IMR-90 (cell line): ENCODE measurements at regions not wholly inside any gene's neighbourhood (a gene's known extent, or its start where the extent isn't known, plus 50 kb on each side); places are given as distances from the start of the nearest gene placed in this dataset.

ENCODE experiments used
- ATAC-seq: fragments of 200-7000 bp; cut with Tn5 transposase; 2 replicates; pipeline ENCODE4 v1.9.1; 2020; ENCODE audit warnings: low read depth, mild to moderate bottlenecking, moderate library complexity
- BruUV-seq: library from RNA; stranded (reverse); fragments of 400-500 nt; replicated peaks from 2 replicates; lab custom pipeline; 2021; lab: Mats Ljungman, UMichigan
- CTCF ChIA-PET: fragments of 300-600 bp; formaldehyde crosslinking; extraction: SDS; loops from one replicate; lab custom pipeline; 2021; ENCODE audit warnings: antibody characterized with exemption; lab: Yijun Ruan, JAX
- POLR2A ChIA-PET: fragments of 300-600 bp; sonication (Branson Sonifier 250); formaldehyde crosslinking; loops from one replicate; lab custom pipeline; 2022; ENCODE audit warnings: antibody characterized with exemption; ENCODE audit not compliant: unreplicated experiment; lab: Charles Lee
- DNase-seq: peaks from one replicate; pipeline ENCODE4 v3.0.0; 2013
- H2AFZ ChIP-seq: replicated peaks from 2 replicates; pipeline ENCODE3; 2013; ENCODE audit warnings: low read length, mild to moderate bottlenecking; ENCODE audit not compliant: poor library complexity
- H2AK5ac ChIP-seq: 2 replicates; pipeline ENCODE4 v1.6.1; 2013; ENCODE audit warnings: low read depth, low read length, inconsistent platforms
- H2AK9ac ChIP-seq: replicated peaks from 2 replicates; pipeline ENCODE3; 2013; ENCODE audit warnings: mild to moderate bottlenecking, low read depth, low read length, moderate library complexity; ENCODE audit not compliant: poor library complexity
- H2BK120ac ChIP-seq: 2 replicates; pipeline ENCODE4 v1.6.1; 2013; ENCODE audit warnings: low read depth, low read length, inconsistent platforms
- H2BK15ac ChIP-seq: 3 replicates; pipeline ENCODE4 v1.6.1; 2013; ENCODE audit warnings: low read depth, low read length, inconsistent platforms
- H2BK20ac ChIP-seq: 2 replicates; pipeline ENCODE4 v1.6.1; 2013; ENCODE audit warnings: low read depth, mild to moderate bottlenecking, inconsistent platforms, low read length, moderate library complexity
- H2BK5ac ChIP-seq: 2 replicates; pipeline ENCODE4 v1.6.1; 2013; ENCODE audit warnings: mild to moderate bottlenecking, low read depth, low read length, inconsistent platforms; ENCODE audit not compliant: poor library complexity, severe bottlenecking
- H3K14ac ChIP-seq: replicated peaks from 2 replicates; pipeline ENCODE4 v1.6.1; 2013; ENCODE audit warnings: low read depth, low read length, inconsistent platforms
- H3K18ac ChIP-seq: 2 replicates; pipeline ENCODE4 v1.6.1; 2013; ENCODE audit warnings: low read depth, low read length, control low read depth
- H3K23ac ChIP-seq: 2 replicates; pipeline ENCODE4 v1.6.1; 2013; ENCODE audit warnings: low read depth, low read length, inconsistent platforms
- H3K27ac ChIP-seq: 2 replicates; pipeline ENCODE4 v1.5.1; 2013; ENCODE audit warnings: mild to moderate bottlenecking, control low read depth, low read length; ENCODE audit not compliant: insufficient read depth
- H3K27me3 ChIP-seq: 2 replicates; pipeline ENCODE4 v1.6.1; 2013; ENCODE audit warnings: low read length; ENCODE audit not compliant: control insufficient read depth, insufficient read depth
- H3K36me3 ChIP-seq: 2 replicates; pipeline ENCODE4 v1.6.1; 2013; ENCODE audit warnings: low read length, mixed read lengths; ENCODE audit not compliant: control insufficient read depth, insufficient read depth
- H3K4ac ChIP-seq: 2 replicates; pipeline ENCODE4 v1.6.1; 2013; ENCODE audit warnings: low read depth, low read length, inconsistent platforms
- H3K4me1 ChIP-seq: 2 replicates; pipeline ENCODE4 v1.6.1; 2013; ENCODE audit warnings: low read length, mixed read lengths; ENCODE audit not compliant: control insufficient read depth, insufficient read depth
- H3K4me2 ChIP-seq: 2 replicates; pipeline ENCODE4 v1.6.1; 2013; ENCODE audit warnings: low read depth, mild to moderate bottlenecking, control low read depth, low read length, moderate library complexity
- H3K4me3 ChIP-seq: 2 replicates; pipeline ENCODE4 v1.5.1; 2013; ENCODE audit warnings: low read depth, mild to moderate bottlenecking, control low read depth, low read length, moderate library complexity; ENCODE audit not compliant: insufficient read depth
- H3K56ac ChIP-seq: 2 replicates; pipeline ENCODE4 v1.6.1; 2013; ENCODE audit warnings: low read length, inconsistent platforms; ENCODE audit not compliant: insufficient read depth; ENCODE audit errors: extremely low read depth
- H3K79me1 ChIP-seq, 2 experiments: 2 replicates each; pipeline ENCODE4 v1.6.1; 2013; ENCODE audit warnings: low read length in 2 of 2, inconsistent platforms in 1 of 2, low read depth in 1 of 2
- H3K9ac ChIP-seq: 2 replicates; pipeline ENCODE4 v1.6.1; 2013; ENCODE audit warnings: low read depth, low read length, control low read depth
- H3K9me1 ChIP-seq: 2 replicates; pipeline ENCODE4 v1.6.1; 2013; ENCODE audit warnings: low read length, inconsistent platforms; ENCODE audit not compliant: insufficient read depth
- H3K9me3 ChIP-seq: 2 replicates; pipeline ENCODE4 v1.6.1; 2013; ENCODE audit warnings: low read length; ENCODE audit not compliant: control insufficient read depth, insufficient read depth
- H4K20me1 ChIP-seq: 2 replicates; pipeline ENCODE4 v1.6.1; 2013; ENCODE audit warnings: low read length, inconsistent platforms; ENCODE audit not compliant: insufficient read depth
- H4K5ac ChIP-seq: 2 replicates; pipeline ENCODE4 v1.6.1; 2013; ENCODE audit warnings: mild to moderate bottlenecking, low read depth, low read length, control low read depth
- H4K8ac ChIP-seq, 2 experiments: 2 replicates each; pipeline ENCODE4 v1.6.1; 2013; ENCODE audit warnings: low read depth in 2 of 2, low read length in 2 of 2, control low read depth in 1 of 2, inconsistent platforms in 1 of 2
- H4K91ac ChIP-seq: 2 replicates; pipeline ENCODE4 v1.6.1; 2013; ENCODE audit warnings: low read depth, low read length, inconsistent platforms; ENCODE audit not compliant: insufficient read depth
- BHLHE40 ChIP-seq: fragments of 150-350 bp; IDR thresholded peaks from 2 replicates; pipeline ENCODE4 v1.6.1; 2016; ENCODE audit warnings: mild to moderate bottlenecking, low read depth, low read length
- CEBPB ChIP-seq: IDR thresholded peaks from 2 replicates; pipeline ENCODE4 v1.6.1; 2012; ENCODE audit warnings: low read depth, low read length, improper control_type of control experiment
- CHD1 ChIP-seq: IDR thresholded peaks from 2 replicates; pipeline ENCODE4 v1.6.1; 2012; ENCODE audit warnings: low read depth, low read length, improper control_type of control experiment
- FOS ChIP-seq: fragments of 150-350 bp; IDR thresholded peaks from 2 replicates; pipeline ENCODE4 v1.6.1; 2016; ENCODE audit warnings: low read depth, low read length
- MAFK ChIP-seq: IDR thresholded peaks from 2 replicates; pipeline ENCODE4 v1.6.1; 2012; ENCODE audit warnings: low read depth, low read length, improper control_type of control experiment
- MAZ ChIP-seq: IDR thresholded peaks from 2 replicates; pipeline ENCODE4 v1.6.1; 2012; ENCODE audit warnings: low read depth, mild to moderate bottlenecking, low read length, improper control_type of control experiment, moderate library complexity, borderline replicate concordance
- MXI1 ChIP-seq: IDR thresholded peaks from 2 replicates; pipeline ENCODE4 v1.6.1; 2012; ENCODE audit warnings: low read depth, mild to moderate bottlenecking, low read length, moderate library complexity, borderline replicate concordance
- POLR2A ChIP-seq: IDR thresholded peaks from 2 replicates; pipeline ENCODE4 v1.6.1; 2012; ENCODE audit warnings: mild to moderate bottlenecking, low read depth, low read length
- RAD21 ChIP-seq: IDR thresholded peaks from 2 replicates; pipeline ENCODE4 v1.6.1; 2012; ENCODE audit warnings: low read length, improper control_type of control experiment
- RCOR1 ChIP-seq: IDR thresholded peaks from 2 replicates; pipeline ENCODE4 v1.6.1; 2012; ENCODE audit warnings: mild to moderate bottlenecking, low read length, improper control_type of control experiment; ENCODE audit not compliant: insufficient replicate concordance
- RFX5 ChIP-seq: IDR thresholded peaks from 2 replicates; pipeline ENCODE4 v1.8.0; 2012; ENCODE audit warnings: low read depth, mild to moderate bottlenecking, low read length, moderate library complexity
- SMC3 ChIP-seq: fragments of 150-350 bp; IDR thresholded peaks from 2 replicates; pipeline ENCODE4 v1.6.1; 2016; ENCODE audit warnings: low read depth, mild to moderate bottlenecking, antibody characterized with exemption, low read length, moderate library complexity
- WGBS, 2 experiments: methylation state at CpG; one replicate each; pipeline versions ENCODE4 v1.1.5 to v1.1.7; 2013; ENCODE audit warnings: missing lambda C conversion rate in 2 of 2; ENCODE audit not compliant: insufficient read length in 1 of 2; ENCODE audit errors: extremely low coverage in 2 of 2; 5-methylcytosine and 5-hydroxymethylcytosine counted together
- dilution Hi-C: fragments of 300-500 bp; cut with HindIII; formaldehyde crosslinking; loops from one replicate; pipeline ENCODE4 v1.14.3; 2018; ENCODE audit warnings: low sequenced_read_pairs; ENCODE audit not compliant: unreplicated experiment
- in situ Hi-C: fragments of 300-500 bp; cut with MboI; formaldehyde crosslinking; loops from 3 replicates; pipeline ENCODE4 v1.14.3; 2019; ENCODE audit warnings: low sequenced_read_pairs, inconsistent platforms, mixed read lengths
- intact Hi-C: fragments of 100-400 bp; cut with micrococcal nuclease; formaldehyde crosslinking; loops from 2 replicates; pipeline ENCODE4 v1.10.0; 2022
- TF ChIP-seq, protein P1 (sequence below): fragments of 150-350 bp; IDR thresholded peaks from 2 replicates; pipeline ENCODE4 v1.6.1; 2017; ENCODE audit warnings: mild to moderate bottlenecking, antibody characterized with exemption, low read length, low read depth

DNA sequence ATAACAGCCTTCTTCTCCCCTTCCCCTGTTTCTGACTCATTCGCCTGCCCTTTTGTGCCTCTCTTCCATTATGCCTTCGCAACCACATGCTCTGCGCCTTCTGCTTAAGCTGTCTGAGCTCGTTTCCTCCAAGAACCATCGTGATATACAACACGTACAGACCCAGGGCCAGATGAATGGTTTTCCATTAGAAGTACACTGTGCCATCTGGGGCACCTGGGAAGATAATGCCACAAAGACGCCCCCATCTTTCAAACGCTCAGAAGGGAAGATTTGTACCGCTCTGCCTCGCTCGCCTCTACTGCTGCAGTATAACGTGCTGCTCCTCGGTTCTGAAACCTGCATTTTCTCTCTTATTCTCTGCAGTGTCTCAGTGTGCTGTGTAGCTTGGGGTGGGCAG, 470.9 kb upstream of the STXBP6 start:
- no peaks in the 10 kb centered on the region for H4K20me1 ChIP-seq
- BruUV-seq = no TSS peak
- WGBS, 2 experiments = 85% methylated on average over 4 of the region's 13 CpGs; no CpG with 5 or more reads in 1 of the 2 experiments
- H3K27ac ChIP-seq = no peak overlapping the region
- CTCF ChIA-PET = no interaction called here
- no peak for TF ChIP-seq MAZ
- TF ChIP-seq SMC3 = no peak
- TF ChIP-seq BHLHE40 = no peak
- no peak for TF ChIP-seq CEBPB
- no peak for TF ChIP-seq RAD21
- TF ChIP-seq, protein P1, sequence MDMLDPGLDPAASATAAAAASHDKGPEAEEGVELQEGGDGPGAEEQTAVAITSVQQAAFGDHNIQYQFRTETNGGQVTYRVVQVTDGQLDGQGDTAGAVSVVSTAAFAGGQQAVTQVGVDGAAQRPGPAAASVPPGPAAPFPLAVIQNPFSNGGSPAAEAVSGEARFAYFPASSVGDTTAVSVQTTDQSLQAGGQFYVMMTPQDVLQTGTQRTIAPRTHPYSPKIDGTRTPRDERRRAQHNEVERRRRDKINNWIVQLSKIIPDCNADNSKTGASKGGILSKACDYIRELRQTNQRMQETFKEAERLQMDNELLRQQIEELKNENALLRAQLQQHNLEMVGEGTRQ = no peak
- no peak for TF ChIP-seq FOS
- no peak for TF ChIP-seq CHD1
- TF ChIP-seq POLR2A = no peak
- TF ChIP-seq RFX5 = no peak
- no peak for TF ChIP-seq MXI1
- no peak for TF ChIP-seq MAFK
- no peak for TF ChIP-seq RCOR1
- H3K79me1 ChIP-seq = no peaks in the 10 kb centered on the region
- no peak overlapping the region for H2AK9ac ChIP-seq
- H2BK5ac ChIP-seq = no peak overlapping the region
- no peak overlapping the region for H3K4me2 ChIP-seq
- DNase-seq (no peak), ATAC-seq (no peak)
- no peak overlapping the region for H2BK15ac ChIP-seq
- no peaks in the 10 kb centered on the region for H3K36me3 ChIP-seq
- H3K9me3 ChIP-seq = peaks cover 12% of the 10 kb centered on the region
- no peak overlapping the region for H3K23ac ChIP-seq
- no peak overlapping the region for H3K9ac ChIP-seq
- POLR2A ChIA-PET = no interaction called here
- H2BK20ac ChIP-seq = no peak overlapping the region
- no peaks in the 10 kb centered on the region for H3K9me1 ChIP-seq
- no peak overlapping the region for H3K18ac ChIP-seq
- H3K4ac ChIP-seq = no peak overlapping the region
- in situ Hi-C loops = no loop called here
- H3K14ac ChIP-seq = no peak overlapping the region
- H3K4me1 ChIP-seq = no peaks in the 10 kb centered on the region
- no peak overlapping the region for H4K8ac ChIP-seq
- no peak overlapping the region for H2BK120ac ChIP-seq
- no peak overlapping the region for H4K5ac ChIP-seq
- no peak overlapping the region for H4K91ac ChIP-seq
- intact Hi-C loops = no loop called here
- dilution Hi-C loops = no loop called here
- no peak overlapping the region for H3K4me3 ChIP-seq
- H3K56ac ChIP-seq = no peak overlapping the region
- no peak overlapping the region for H2AK5ac ChIP-seq
- no peak overlapping the region for H2AFZ ChIP-seq
- no peaks in the 10 kb centered on the region for H3K27me3 ChIP-seq
